Skeletal muscle satellite cell (primary cell): ENCODE measurements at regions not wholly inside any gene's neighbourhood (a gene's known extent, or its start where the extent isn't known, plus 50 kb on each side); places are given as distances from the start of the nearest gene placed in this dataset.

Experiments
- H3K27me3 ChIP-seq: 2 replicates; pipeline ENCODE4 v1.7.0; 2013; ENCODE audit warnings: low read length; ENCODE audit not compliant: control insufficient read depth, insufficient read depth
- H3K36me3 ChIP-seq: 2 replicates; pipeline ENCODE4 v1.7.0; 2013; ENCODE audit warnings: mild to moderate bottlenecking, control low read depth, low read length; ENCODE audit not compliant: insufficient read depth
- H3K4me1 ChIP-seq: 2 replicates; pipeline ENCODE4 v1.7.0; 2013; ENCODE audit warnings: low read length; ENCODE audit not compliant: control insufficient read depth, insufficient read depth
- H3K4me2 ChIP-seq: 2 replicates; pipeline ENCODE4 v1.7.0; 2013; ENCODE audit warnings: mild to moderate bottlenecking, low read length
- H3K4me3 ChIP-seq: 2 replicates; pipeline ENCODE4 v1.7.0; 2013; ENCODE audit warnings: low read length
- H3K9ac ChIP-seq: 2 replicates; pipeline ENCODE4 v1.7.0; 2013; ENCODE audit warnings: mild to moderate bottlenecking, low read depth, low read length, moderate library complexity
- H3K9me3 ChIP-seq: replicated peaks from 2 replicates; pipeline ENCODE4 v1.7.0; 2013; ENCODE audit warnings: mild to moderate bottlenecking, control low read depth, low read length

- Histone ChIP-seq H3K36me3 (no peaks in the 10 kb centered on the region), H3K9ac (no peak overlapping the region), H3K9me3 (no peaks in the 10 kb centered on the region), H3K4me1 (no peaks in the 10 kb centered on the region), H3K27me3 (peaks cover 9% of the 10 kb centered on the region), H3K4me2 (no peak overlapping the region), H3K4me3 (no peak overlapping the region)
These were observed 145.6 kb upstream of the NCK2 start for GRCh38 chr2:105598829-105599698.

DNA sequence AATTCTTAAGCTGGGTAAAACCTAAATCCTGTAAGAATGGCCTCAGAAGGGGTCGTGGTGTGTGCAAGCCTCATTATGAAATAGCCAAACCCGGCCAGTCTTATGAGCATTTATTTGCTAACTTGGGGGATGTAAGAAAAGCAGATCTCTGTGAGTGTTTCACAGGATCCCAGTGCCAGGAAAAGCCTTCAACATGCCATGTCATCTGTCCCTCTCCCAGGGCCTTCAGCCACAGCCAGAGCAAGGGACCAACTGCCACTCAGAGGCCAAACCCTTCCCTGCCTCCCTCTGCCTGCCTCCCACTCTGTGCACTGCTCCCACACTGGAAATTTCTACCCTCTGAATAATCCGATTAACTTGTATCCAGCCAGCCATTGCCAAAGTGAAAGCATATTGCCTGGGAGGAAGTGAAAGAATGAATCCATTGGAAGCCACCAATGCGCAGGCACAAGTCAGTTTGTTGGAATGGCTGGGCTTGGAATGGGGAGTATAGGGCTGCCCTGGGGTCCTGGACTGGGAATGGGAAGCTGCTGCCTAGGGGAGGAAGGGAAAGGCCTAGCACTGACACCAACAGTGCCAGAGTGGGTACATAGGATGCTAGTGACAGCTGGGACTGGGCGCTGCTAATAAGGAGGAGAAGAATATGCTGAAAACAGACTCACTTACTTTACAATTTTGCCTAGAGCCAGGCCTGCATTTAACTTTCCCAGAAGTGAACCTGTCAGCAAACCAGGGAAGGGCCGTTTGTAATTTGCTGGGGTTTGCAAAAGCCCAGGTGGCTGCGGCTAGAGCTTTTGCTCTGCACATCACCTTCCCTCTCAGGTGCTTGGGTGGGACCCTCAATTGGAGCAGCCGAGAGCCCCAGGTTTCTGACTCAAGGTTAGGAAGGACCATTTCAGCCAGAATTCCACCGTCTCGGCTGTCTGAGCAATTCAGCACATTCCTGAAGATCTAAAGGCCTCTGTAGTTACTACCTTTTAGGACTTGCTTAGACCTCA, 146.6 kb upstream of the NCK2 start:
- Histone ChIP-seq H3K9me3 (no peaks in the 10 kb centered on the region), H3K27me3 (peaks cover 5% of the 10 kb centered on the region), H3K4me2 (no peak overlapping the region), H3K4me1 (no peaks in the 10 kb centered on the region), H3K4me3 (no peak overlapping the region), H3K9ac (no peak overlapping the region), H3K36me3 (no peaks in the 10 kb centered on the region)

GRCh38 chr2:105597011-105597805, 147.5 kb upstream of the NCK2 start:
- Histone ChIP-seq H3K36me3 (no peaks in the 10 kb centered on the region), H3K9me3 (no peaks in the 10 kb centered on the region), H3K27me3 (peaks cover 5% of the 10 kb centered on the region), H3K4me2 (no peak overlapping the region), H3K9ac (no peak overlapping the region), H3K4me3 (no peak overlapping the region), H3K4me1 (no peaks in the 10 kb centered on the region)

DNA sequence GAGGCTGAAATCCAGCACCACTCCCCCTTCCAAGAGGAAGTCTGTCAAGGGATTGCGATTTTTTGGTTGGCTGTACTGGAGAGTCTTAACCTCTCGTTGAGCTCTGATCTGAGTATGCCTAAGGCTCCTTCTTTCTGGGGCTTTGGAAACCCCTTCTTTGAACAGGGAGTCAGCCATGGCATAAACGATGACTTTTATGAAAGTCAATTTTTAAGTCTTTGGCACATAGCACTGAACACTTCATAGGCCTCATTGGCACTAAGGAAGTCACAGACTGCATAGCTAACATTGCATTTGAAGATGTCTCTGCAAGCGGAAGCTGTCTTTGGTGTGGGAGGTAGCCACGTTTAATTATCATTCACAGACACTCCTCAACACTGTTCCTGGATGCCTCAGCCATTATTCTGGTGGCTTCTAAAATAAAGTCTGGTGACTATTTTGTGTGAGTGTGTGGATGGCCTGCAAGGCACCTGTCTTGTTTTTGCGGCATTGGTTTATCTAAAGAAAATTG, 148.2 kb upstream of the NCK2 start:
- Histone ChIP-seq H3K9ac (no peak overlapping the region), H3K9me3 (no peaks in the 10 kb centered on the region), H3K27me3 (peaks cover 5% of the 10 kb centered on the region), H3K4me1 (no peaks in the 10 kb centered on the region), H3K36me3 (no peaks in the 10 kb centered on the region), H3K4me2 (no peak overlapping the region), H3K4me3 (no peak overlapping the region)

- Histone ChIP-seq H3K4me2 (no peak overlapping the region), H3K4me1 (no peaks in the 10 kb centered on the region)
These were observed 149.2 kb upstream of the NCK2 start for GRCh38 chr2:105595536-105595935.

GRCh38 chr2:105593221-105593967, 151.3 kb upstream of the NCK2 start:
- H3K4me3 ChIP-seq = no peak overlapping the region
- H3K36me3 ChIP-seq = no peaks in the 10 kb centered on the region
- no peak overlapping the region for H3K9ac ChIP-seq
- H3K27me3 ChIP-seq = no peaks in the 10 kb centered on the region
- no peaks in the 10 kb centered on the region for H3K4me1 ChIP-seq
- no peak overlapping the region for H3K4me2 ChIP-seq
- no peaks in the 10 kb centered on the region for H3K9me3 ChIP-seq

More at GRCh38 chr2:105595536-105595935, 149.2 kb upstream of the NCK2 start:
- peaks cover 5% of the 10 kb centered on the region for H3K27me3 ChIP-seq
- no peak overlapping the region for H3K9ac ChIP-seq
- no peak overlapping the region for H3K4me3 ChIP-seq
- H3K36me3 ChIP-seq = no peaks in the 10 kb centered on the region
- no peaks in the 10 kb centered on the region for H3K9me3 ChIP-seq

DNA sequence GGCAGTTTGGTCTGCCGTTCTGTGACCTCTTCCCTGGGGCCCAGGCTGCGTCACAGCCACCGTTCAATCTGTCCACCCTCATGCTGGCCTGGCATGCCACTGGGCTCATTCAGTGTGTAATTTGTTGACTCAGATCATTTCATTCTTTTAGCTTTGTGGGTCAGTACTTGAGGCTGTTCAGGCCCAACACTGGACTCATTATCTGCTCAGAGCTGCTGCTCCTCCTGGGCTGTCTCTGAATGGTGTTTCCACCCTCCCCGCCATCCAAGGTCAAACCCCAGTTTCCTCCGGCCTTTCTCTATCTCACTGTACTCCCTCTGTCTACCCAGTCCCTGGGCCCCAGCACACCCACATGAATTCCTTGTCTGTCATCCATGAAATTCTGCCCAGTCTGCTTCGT, 152.4 kb upstream of the NCK2 start:
- no peak overlapping the region for H3K4me2 ChIP-seq
- no peak overlapping the region for H3K9ac ChIP-seq
- H3K36me3 ChIP-seq = no peaks in the 10 kb centered on the region
- no peak overlapping the region for H3K4me3 ChIP-seq
- H3K4me1 ChIP-seq = no peaks in the 10 kb centered on the region
- no peaks in the 10 kb centered on the region for H3K9me3 ChIP-seq
- no peaks in the 10 kb centered on the region for H3K27me3 ChIP-seq

- Histone ChIP-seq H3K9me3 (no peaks in the 10 kb centered on the region), H3K9ac (no peak overlapping the region), H3K36me3 (no peaks in the 10 kb centered on the region), H3K4me2 (no peak overlapping the region), H3K4me3 (no peak overlapping the region), H3K27me3 (no peaks in the 10 kb centered on the region), H3K4me1 (no peaks in the 10 kb centered on the region)
These were observed 153.7 kb upstream of the NCK2 start for GRCh38 chr2:105590780-105591660.

- Histone ChIP-seq H3K4me1 (no peaks in the 10 kb centered on the region), H3K36me3 (no peaks in the 10 kb centered on the region), H3K9me3 (no peaks in the 10 kb centered on the region), H3K4me2 (no peak overlapping the region), H3K27me3 (peaks cover 8% of the 10 kb centered on the region), H3K9ac (no peak overlapping the region), H3K4me3 (no peak overlapping the region)
These were observed 156.1 kb upstream of the NCK2 start for GRCh38 chr2:105588581-105588980.

DNA sequence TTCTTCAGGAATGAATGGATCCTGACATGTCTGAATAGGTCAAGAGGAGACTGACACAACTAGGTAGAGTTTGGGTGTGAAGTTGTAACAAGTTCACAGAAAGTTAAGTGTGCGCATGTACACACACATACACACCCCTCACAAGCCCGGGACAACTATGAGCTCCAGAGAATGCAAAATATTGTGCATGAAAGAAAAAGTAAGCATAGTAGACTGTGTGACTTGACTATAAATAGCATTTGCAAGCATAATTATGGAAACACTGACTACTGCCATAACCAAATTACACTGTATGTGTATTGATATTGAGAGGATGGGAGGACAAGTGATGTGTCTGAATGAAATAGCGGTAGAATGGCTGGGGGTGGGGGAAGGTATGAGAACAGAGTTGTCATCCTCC, 157.1 kb upstream of the NCK2 start:
- Histone ChIP-seq H3K4me1 (no peaks in the 10 kb centered on the region), H3K36me3 (no peaks in the 10 kb centered on the region), H3K4me2 (no peak overlapping the region), H3K4me3 (no peak overlapping the region), H3K27me3 (peaks cover 14% of the 10 kb centered on the region), H3K9ac (no peak overlapping the region), H3K9me3 (no peaks in the 10 kb centered on the region)
